Limb (tissue), 2 donors: ENCODE measurements at regions not wholly inside any gene's neighbourhood (a gene's known extent, or its start where the extent isn't known, plus 50 kb on each side); places are given as distances from the start of the nearest gene placed in this dataset.
A peak's percentile ranks its signal among the peaks of the same experiment; 100 is the strongest.
"Not testable (repeated sequence)": the region's sequence is repeated elsewhere in the genome, so short reads cannot be mapped to it uniquely, and the experiment has no call there.

Experiments used
- DNase-seq, 2 donors: peaks; one replicate each; pipeline ENCODE4 v3.0.0-alpha.2; 2016; ENCODE audit errors: extremely low spot score in 2 of 2

GRCh38 chr9:26504057-26504456, 388.5 kb downstream of the CAAP1 start:
- DNase-seq = peak in 1 of 2 donors; percentile 27

- no peak for DNase-seq
Measured at GRCh38 chr9:26502311-26502710, 390.3 kb downstream of the CAAP1 start.

GRCh38 chr9:26500471-26500870, 392.1 kb downstream of the CAAP1 start:
- DNase-seq = no peak

GRCh38 chr9:26492608-26493521, 399.7 kb downstream of the CAAP1 start:
- not testable (repeated sequence) for DNase-seq

GRCh38 chr9:26491922-26492607, 400.5 kb downstream of the CAAP1 start:
- not testable (repeated sequence) for DNase-seq

GRCh38 chr9:26483991-26484390, 408.6 kb downstream of the CAAP1 start:
- no peak for DNase-seq

GRCh38 chr9:26477963-26478362, 414.6 kb downstream of the CAAP1 start:
- no peak for DNase-seq

GRCh38 chr9:26471261-26471660, 421.3 kb downstream of the CAAP1 start:
- no peak for DNase-seq

- no peak for DNase-seq
Measured at GRCh38 chr9:26470284-26470683, 422.3 kb downstream of the CAAP1 start.

GRCh38 chr9:26463837-26464236, 428.8 kb downstream of the CAAP1 start:
- no peak for DNase-seq

GRCh38 chr9:26462751-26463150, 429.9 kb downstream of the CAAP1 start:
- DNase-seq = no peak

- peak in 1 of 2 donors; percentile 32 for DNase-seq
Measured at GRCh38 chr9:26462213-26462612, 430.4 kb downstream of the CAAP1 start.

GRCh38 chr9:26460624-26461023, 432.0 kb downstream of the CAAP1 start:
- no peak for DNase-seq

GRCh38 chr9:26459959-26460358, 432.6 kb downstream of the CAAP1 start:
- DNase-seq = no peak

GRCh38 chr9:26458054-26458453, 434.5 kb downstream of the CAAP1 start:
- no peak for DNase-seq

GRCh38 chr9:26457151-26457550, 435.5 kb downstream of the CAAP1 start:
- no peak for DNase-seq

- DNase-seq = no peak
Measured at GRCh38 chr9:26439061-26439624, 453.5 kb downstream of the CAAP1 start.

GRCh38 chr9:26437056-26437711, 455.4 kb downstream of the CAAP1 start:
- no peak for DNase-seq

GRCh38 chr9:26426551-26427131, 466.0 kb downstream of the CAAP1 start:
- no peak for DNase-seq

- DNase-seq = no peak
Measured at GRCh38 chr9:26418480-26418879, 474.1 kb downstream of the CAAP1 start.

GRCh38 chr9:26415528-26415927, 477.1 kb downstream of the CAAP1 start:
- no peak for DNase-seq
